HepG2 (cell line): ENCODE measurements at regions not wholly inside any gene's neighbourhood (a gene's known extent, or its start where the extent isn't known, plus 50 kb on each side); places are given as distances from the start of the nearest gene placed in this dataset.
"Not testable (repeated sequence)": the region's sequence is repeated elsewhere in the genome, so short reads cannot be mapped to it uniquely, and the experiment has no call there.

Experiments
- ATAC-seq: fragments of 200-7000 bp; cut with Tn5 transposase; 3 replicates; pipeline ENCODE4 v1.9.1; 2020; ENCODE audit warnings: mild to moderate bottlenecking, moderate library complexity
- BruUV-seq: library from RNA; stranded (reverse); fragments of 400-500 nt; replicated peaks from 2 replicates; lab custom pipeline; 2021; lab: Mats Ljungman, UMichigan
- CTCF ChIA-PET: fragments of 300-600 bp; formaldehyde crosslinking; extraction: SDS; loops from one replicate; lab custom pipeline; 2021; ENCODE audit warnings: low total read pairs, inconsistent platforms, low intra/inter-chr PET ratio; lab: Yijun Ruan, JAX
- POLR2A ChIA-PET: fragments of 350-600 bp; sonication (Branson Sonifier 250); formaldehyde crosslinking; loops from one replicate; lab custom pipeline; 2020; ENCODE audit warnings: antibody characterized with exemption, inconsistent platforms; lab: Yijun Ruan, JAX
- DNase-seq: peaks from one replicate; pipeline ENCODE4 v3.0.0-alpha.2; 2015; ENCODE audit warnings: low spot score
- FAIRE-seq: peaks from 3 replicates; lab custom pipeline; 2011; peaks lifted over from hg19 to GRCh38; lab: Jason Lieb, UNC
- H2AFZ ChIP-seq: one replicate; pipeline ENCODE4 v1.6.1; 2011; ENCODE audit warnings: low read length, inconsistent platforms
- H3K27ac ChIP-seq: fragments of 300-600 bp; 3 replicates; pipeline ENCODE4 v1.8.0; 2011; ENCODE audit warnings: mixed run types, mild to moderate bottlenecking, mixed read lengths, low read length, inconsistent platforms; ENCODE audit not compliant: insufficient read depth; ENCODE audit errors: extremely low read length
- H3K27me3 ChIP-seq, 2 experiments: fragments of 200-600 bp in 1 of 2; 2 replicates in 1 of 2; 3 replicates in 1 of 2; pipeline versions ENCODE4 v1.6.0 to v1.8.0; 2011; ENCODE audit warnings: low read length in 2 of 2, mild to moderate bottlenecking in 2 of 2, moderate library complexity in 2 of 2, inconsistent platforms in 1 of 2; ENCODE audit not compliant: insufficient read depth in 2 of 2, control insufficient read depth in 1 of 2
- H3K36me3 ChIP-seq, 2 experiments: fragments of 200-600 bp in 1 of 2; replicated peaks in 1 of 2; 2 replicates in 1 of 2; 3 replicates in 1 of 2; pipeline versions ENCODE4 v1.5.1 to v1.8.0; 2011; ENCODE audit warnings: low read length in 2 of 2, inconsistent platforms in 1 of 2; ENCODE audit not compliant: insufficient read depth in 2 of 2, control insufficient read depth in 1 of 2
- H3K4me1 ChIP-seq: 2 replicates; pipeline ENCODE4 v1.5.1; 2012; ENCODE audit warnings: low read length, inconsistent platforms; ENCODE audit not compliant: insufficient read depth
- H3K4me2 ChIP-seq: 2 replicates; pipeline ENCODE4 v1.6.0; 2011; ENCODE audit warnings: low read depth, low read length, inconsistent platforms
- H3K4me3 ChIP-seq, 3 experiments: fragments of 200-600 bp in 1 of 3; sonication (generic), shearing (Covaris generic) in 1 of 3; replicated peaks in 1 of 3; 2 replicates each; pipeline ENCODE4 v1.5.1; 2011 to 2016; ENCODE audit warnings: low read length in 3 of 3, inconsistent platforms in 2 of 3, low read depth in 2 of 3, mild to moderate bottlenecking in 2 of 3, control low read depth in 1 of 3, mixed read lengths in 1 of 3; ENCODE audit not compliant: insufficient read depth in 1 of 3
- H3K79me2 ChIP-seq: one replicate; pipeline ENCODE4 v1.6.1; 2011; ENCODE audit warnings: low read length, inconsistent platforms; ENCODE audit not compliant: insufficient read depth
- H3K9ac ChIP-seq: 2 replicates; pipeline ENCODE4 v1.6.0; 2011; ENCODE audit warnings: mild to moderate bottlenecking, low read depth, low read length, inconsistent platforms; ENCODE audit not compliant: insufficient read depth
- H3K9me3 ChIP-seq: 2 replicates; pipeline ENCODE4 v1.5.1; 2012; ENCODE audit warnings: mild to moderate bottlenecking, low read length
- H4K20me1 ChIP-seq: 2 replicates; pipeline ENCODE4 v1.6.0; 2011; ENCODE audit warnings: inconsistent platforms, mild to moderate bottlenecking, low read length, moderate library complexity; ENCODE audit not compliant: insufficient read depth
- WGBS: methylation state at CpG from one replicate; pipeline ENCODE4 v1.1.6; 2017; ENCODE audit warnings: low lambda C conversion rate; 5-methylcytosine and 5-hydroxymethylcytosine counted together
- in situ Hi-C: cut with HindIII; loops from 2 replicates; pipeline ENCODE4 v1.10.0; 2017; ENCODE audit warnings: low pct_unique_long_range_greater_than_20kb; ENCODE audit not compliant: extremely low pct_ligation_motif_present
- intact Hi-C: fragments of 100-400 bp; cut with micrococcal nuclease; formaldehyde crosslinking; loops from one replicate; pipeline ENCODE4 v1.10.0; 2022; ENCODE audit not compliant: unreplicated experiment

DNA sequence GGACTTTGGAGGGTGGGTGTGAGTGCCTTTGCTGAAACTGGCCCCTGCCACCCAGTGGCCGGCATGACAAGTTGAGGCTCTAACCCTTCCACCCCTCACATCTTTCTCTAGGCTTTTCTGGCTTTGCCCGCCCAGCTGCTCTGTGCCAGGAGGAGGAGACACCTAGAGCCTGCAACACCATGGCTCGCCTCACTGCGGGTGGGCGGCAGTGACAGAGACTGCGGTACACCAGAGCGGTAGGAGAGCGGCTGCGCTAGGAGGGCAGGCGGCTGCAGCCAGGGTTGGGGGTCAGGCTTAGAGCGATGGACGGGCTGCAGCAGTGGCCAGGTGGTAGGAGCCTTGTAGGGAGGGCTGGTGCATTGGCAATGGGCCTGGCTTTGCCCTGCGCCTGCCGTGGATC lies 1556.9 kb downstream of the RPIA start:
- H3K36me3 ChIP-seq, H3K4me3 ChIP-seq, H3K27ac ChIP-seq, DNase-seq, ATAC-seq, H3K4me2 ChIP-seq, in situ Hi-C loops, CTCF ChIA-PET, H3K4me1 ChIP-seq, H3K9ac ChIP-seq, POLR2A ChIA-PET, H3K27me3 ChIP-seq, intact Hi-C loops, FAIRE-seq, H2AFZ ChIP-seq, BruUV-seq, H3K79me2 ChIP-seq, H3K9me3 ChIP-seq, H4K20me1 ChIP-seq: not testable (repeated sequence)
- WGBS: 80% methylated on average over 9 of the region's 14 CpGs

DNA sequence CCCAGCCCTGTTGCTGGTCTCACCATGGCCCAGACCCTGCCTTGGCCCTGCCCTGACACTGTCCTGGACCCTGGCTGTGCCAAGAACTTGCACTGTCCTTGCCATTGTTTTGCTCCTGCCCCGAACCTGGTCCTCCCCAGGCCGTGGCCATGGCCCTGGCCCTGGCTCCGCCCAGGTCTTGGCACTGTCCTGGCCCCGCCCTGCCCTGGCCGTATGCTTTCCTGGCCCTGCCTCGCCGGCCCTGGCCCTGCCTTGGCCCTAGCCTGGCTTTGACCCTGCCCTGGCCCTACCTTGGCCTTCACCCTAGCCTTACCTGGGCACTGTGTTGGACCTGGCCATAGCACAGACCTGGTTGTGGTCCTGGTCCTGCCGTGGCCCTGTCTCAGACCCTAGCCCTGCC lies 1558.9 kb downstream of the RPIA start:
- H3K4me1 ChIP-seq, DNase-seq, H4K20me1 ChIP-seq, FAIRE-seq, intact Hi-C loops, H3K79me2 ChIP-seq, BruUV-seq, CTCF ChIA-PET, in situ Hi-C loops, ATAC-seq, POLR2A ChIA-PET, H2AFZ ChIP-seq, H3K4me2 ChIP-seq, H3K36me3 ChIP-seq, H3K4me3 ChIP-seq, H3K27me3 ChIP-seq, H3K9me3 ChIP-seq, H3K9ac ChIP-seq, H3K27ac ChIP-seq: not testable (repeated sequence)
- 7% methylated on average over 6 of the region's 8 CpGs for WGBS

DNA sequence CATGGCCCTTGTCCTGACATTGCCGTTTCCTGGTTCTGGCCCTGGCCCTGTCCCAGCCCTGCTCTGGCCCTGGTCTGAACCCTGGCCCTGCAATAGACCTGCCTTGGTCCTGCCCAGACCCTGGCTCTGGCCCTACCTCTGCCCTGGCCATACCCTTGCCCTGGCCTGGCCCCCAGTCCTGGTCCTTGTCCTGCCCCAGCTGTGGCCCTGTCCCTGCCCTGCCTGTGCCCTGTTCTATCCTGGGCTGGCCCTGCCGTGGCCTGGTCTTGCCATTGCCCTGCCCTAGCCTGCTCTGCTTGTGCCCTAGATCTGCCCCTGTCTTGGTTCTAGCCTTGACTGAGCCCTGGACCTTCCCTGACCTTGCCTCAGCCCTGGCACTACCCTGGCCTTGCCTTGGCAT lies 1560.1 kb downstream of the RPIA start:
- ATAC-seq, H3K4me1 ChIP-seq, H3K27ac ChIP-seq, CTCF ChIA-PET, DNase-seq, FAIRE-seq, in situ Hi-C loops, H3K36me3 ChIP-seq, H3K4me3 ChIP-seq, H2AFZ ChIP-seq, H4K20me1 ChIP-seq, H3K4me2 ChIP-seq, BruUV-seq, H3K9me3 ChIP-seq, POLR2A ChIA-PET, H3K27me3 ChIP-seq, H3K79me2 ChIP-seq, intact Hi-C loops, H3K9ac ChIP-seq: not testable (repeated sequence)
- WGBS: 5% methylated on average over 2 of the region's 2 CpGs

DNA sequence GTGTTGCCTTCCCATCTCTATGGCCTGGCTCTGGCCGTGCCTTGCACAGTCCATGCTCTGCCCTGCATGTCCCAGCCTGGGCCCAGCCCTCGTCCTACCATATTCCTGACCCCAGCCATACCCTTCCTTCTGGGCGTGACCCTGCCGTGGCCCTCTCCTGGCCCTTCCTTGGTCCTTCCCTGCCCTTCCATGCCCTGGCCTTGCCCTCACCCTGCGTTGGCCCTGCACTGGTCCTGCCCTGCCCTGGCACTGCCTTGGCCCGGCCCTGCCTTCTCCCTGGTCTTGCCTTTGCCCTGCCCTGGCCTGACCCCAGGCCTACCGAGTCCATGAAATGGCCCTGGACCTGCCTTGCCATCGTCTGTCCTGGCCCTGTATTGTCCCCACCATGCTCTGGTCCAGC lies 1561.8 kb downstream of the RPIA start:
- H3K36me3 ChIP-seq, FAIRE-seq, H3K4me1 ChIP-seq, H2AFZ ChIP-seq, H3K4me3 ChIP-seq, DNase-seq, CTCF ChIA-PET, H3K79me2 ChIP-seq, H3K27ac ChIP-seq, H3K4me2 ChIP-seq, BruUV-seq, in situ Hi-C loops, H3K27me3 ChIP-seq, H4K20me1 ChIP-seq, H3K9ac ChIP-seq, intact Hi-C loops, ATAC-seq, POLR2A ChIA-PET, H3K9me3 ChIP-seq: not testable (repeated sequence)
- 35% methylated on average over 8 of the region's 8 CpGs for WGBS
